ENCODE measurements at regions not wholly inside any gene's neighbourhood (a gene's known extent, or its start where the extent isn't known, plus 50 kb on each side); places are given as distances from the start of the nearest gene placed in this dataset.

- WGBS, 2 donors (ENCODE audit: extremely low coverage in 2 of 2, insufficient read length in 2 of 2, insufficient replicate concordance in 1 of 2): no CpG with 5 or more reads among the region's 2 CpGs
- Histone ChIP-seq H3K27me3 (ENCODE audit: control insufficient read depth in 3 of 3, insufficient read depth in 3 of 3, low read depth in 1 of 3, low read length in 3 of 3) (peaks cover 0 to 27% (median 0%) of the 10 kb centered on the region in 3 experiments), H3K27ac (replicated peaks; ENCODE audit: low read length) (no peak overlapping the region)
Measured at GRCh38 chr18:22844190-22844589, 88.9 kb upstream of the RBBP8 start.

GRCh38 chr18:22844628-22845027, 88.5 kb upstream of the RBBP8 start:
- Histone ChIP-seq H3K4me2 (ENCODE audit: insufficient read depth, low read length, poor library complexity, severe bottlenecking) (no peak overlapping the region), H3K18ac (ENCODE audit: low read length) (no peak overlapping the region), H2AK5ac (ENCODE audit: low read depth, low read length) (no peak overlapping the region), H2AFZ (ENCODE audit: low read length) (no peak overlapping the region), H3K23ac (ENCODE audit: low read depth, low read length, poor library complexity) (no peak overlapping the region), H3K9me3 (replicated peaks in 1 of 2; ENCODE audit: control insufficient read depth in 2 of 2, insufficient read depth in 1 of 2, low read depth in 1 of 2, low read length in 2 of 2) (no peaks in the 10 kb centered on the region), H3K4me3 (ENCODE audit: low read length in 2 of 2) (no peak overlapping the region), H2BK15ac (ENCODE audit: low read length) (no peak overlapping the region), H3K9ac (ENCODE audit: low read depth, low read length, poor library complexity) (no peak overlapping the region), H2BK120ac (ENCODE audit: low read depth, low read length) (no peak overlapping the region), H3K36me3 (replicated peaks in 1 of 2; ENCODE audit: control insufficient read depth in 2 of 2, insufficient read depth in 2 of 2, low read length in 2 of 2) (no peaks in the 10 kb centered on the region), H3K14ac (ENCODE audit: low read length) (no peak overlapping the region), H3K4ac (ENCODE audit: low read length) (no peak overlapping the region), H4K91ac (ENCODE audit: low read depth, low read length, poor library complexity) (no peak overlapping the region), H3K27me3 (ENCODE audit: control insufficient read depth in 3 of 3, insufficient read depth in 3 of 3, low read depth in 1 of 3, low read length in 3 of 3) (peaks cover 0 to 22% (median 0%) of the 10 kb centered on the region in 3 experiments), H3K4me1 (ENCODE audit: control insufficient read depth in 2 of 2, insufficient read depth in 1 of 2, low read depth in 1 of 2, low read length in 2 of 2) (peaks cover 2 to 9% of the 10 kb centered on the region in 2 donors), H2BK5ac (ENCODE audit: low read length) (no peak overlapping the region), H2BK12ac (ENCODE audit: low read length) (no peak overlapping the region), H3K27ac (replicated peaks; ENCODE audit: low read length) (no peak overlapping the region), H4K8ac (ENCODE audit: low read depth, low read length) (no peak overlapping the region), H3K79me1 (ENCODE audit: low read depth, low read length) (no peaks in the 10 kb centered on the region)
- no CpG with 5 or more reads among the region's 2 CpGs for WGBS, 2 donors (ENCODE audit: extremely low coverage in 2 of 2, insufficient read length in 2 of 2, insufficient replicate concordance in 1 of 2)
- no peak for DNase-seq (ENCODE audit: low spot score)

More at GRCh38 chr18:22844190-22844589, 88.9 kb upstream of the RBBP8 start:
- Histone ChIP-seq H3K4me2 (ENCODE audit: insufficient read depth, low read length, poor library complexity, severe bottlenecking) (no peak overlapping the region), H2BK5ac (ENCODE audit: low read length) (no peak overlapping the region), H3K9ac (ENCODE audit: low read depth, low read length, poor library complexity) (no peak overlapping the region), H3K14ac (ENCODE audit: low read length) (no peak overlapping the region), H2BK120ac (ENCODE audit: low read depth, low read length) (no peak overlapping the region), H3K18ac (ENCODE audit: low read length) (no peak overlapping the region), H4K8ac (ENCODE audit: low read depth, low read length) (no peak overlapping the region), H3K36me3 (replicated peaks in 1 of 2; ENCODE audit: control insufficient read depth in 2 of 2, insufficient read depth in 2 of 2, low read length in 2 of 2) (no peaks in the 10 kb centered on the region), H2BK12ac (ENCODE audit: low read length) (no peak overlapping the region), H3K23ac (ENCODE audit: low read depth, low read length, poor library complexity) (no peak overlapping the region), H3K4me1 (ENCODE audit: control insufficient read depth in 2 of 2, insufficient read depth in 1 of 2, low read depth in 1 of 2, low read length in 2 of 2) (peaks cover 2 to 9% of the 10 kb centered on the region in 2 donors), H3K9me3 (replicated peaks in 1 of 2; ENCODE audit: control insufficient read depth in 2 of 2, insufficient read depth in 1 of 2, low read depth in 1 of 2, low read length in 2 of 2) (no peaks in the 10 kb centered on the region), H2AK5ac (ENCODE audit: low read depth, low read length) (no peak overlapping the region), H2AFZ (ENCODE audit: low read length) (no peak overlapping the region), H4K91ac (ENCODE audit: low read depth, low read length, poor library complexity) (no peak overlapping the region), H3K4ac (ENCODE audit: low read length) (no peak overlapping the region), H3K79me1 (ENCODE audit: low read depth, low read length) (no peaks in the 10 kb centered on the region), H2BK15ac (ENCODE audit: low read length) (no peak overlapping the region), H3K4me3 (ENCODE audit: low read length in 2 of 2) (no peak overlapping the region)
- DNase-seq (ENCODE audit: low spot score): no peak

GRCh38 chr18:22846088-22846683, 86.9 kb upstream of the RBBP8 start:
- no peaks in the 10 kb centered on the region for H3K79me1 ChIP-seq (ENCODE audit: low read depth, low read length)
- no peak overlapping the region for H4K8ac ChIP-seq (ENCODE audit: low read depth, low read length)
- no peak overlapping the region for H3K4me2 ChIP-seq (ENCODE audit: insufficient read depth, low read length, poor library complexity, severe bottlenecking)
- H3K9ac ChIP-seq (ENCODE audit: low read depth, low read length, poor library complexity): no peak overlapping the region
- no peak overlapping the region for H4K91ac ChIP-seq (ENCODE audit: low read depth, low read length, poor library complexity)
- no peak overlapping the region for H3K23ac ChIP-seq (ENCODE audit: low read depth, low read length, poor library complexity)
- no peak overlapping the region for H2BK12ac ChIP-seq (ENCODE audit: low read length)
- no peak overlapping the region for H2AK5ac ChIP-seq (ENCODE audit: low read depth, low read length)
- no peak overlapping the region for H2BK120ac ChIP-seq (ENCODE audit: low read depth, low read length)
- H3K4me3 ChIP-seq (ENCODE audit: low read length in 2 of 2): no peak overlapping the region
- H3K9me3 ChIP-seq (replicated peaks in 1 of 2; ENCODE audit: control insufficient read depth in 2 of 2, insufficient read depth in 1 of 2, low read depth in 1 of 2, low read length in 2 of 2): no peaks in the 10 kb centered on the region
- H2BK15ac ChIP-seq (ENCODE audit: low read length): no peak overlapping the region
- H3K4me1 ChIP-seq (ENCODE audit: control insufficient read depth in 2 of 2, insufficient read depth in 1 of 2, low read depth in 1 of 2, low read length in 2 of 2): peaks cover 2 to 9% of the 10 kb centered on the region in 2 donors
- H3K4ac ChIP-seq (ENCODE audit: low read length): no peak overlapping the region
- no peak overlapping the region for H3K27ac ChIP-seq (replicated peaks; ENCODE audit: low read length)
- WGBS, 2 donors (ENCODE audit: extremely low coverage in 2 of 2, insufficient read length in 2 of 2, insufficient replicate concordance in 1 of 2): no CpG with 5 or more reads among the region's 6 CpGs
- no peak overlapping the region for H3K18ac ChIP-seq (ENCODE audit: low read length)
- H3K36me3 ChIP-seq (replicated peaks in 1 of 2; ENCODE audit: control insufficient read depth in 2 of 2, insufficient read depth in 2 of 2, low read length in 2 of 2): no peaks in the 10 kb centered on the region
- no peak overlapping the region for H3K14ac ChIP-seq (ENCODE audit: low read length)
- no peak for DNase-seq (ENCODE audit: low spot score)
- peaks cover 0 to 8% (median 0%) of the 10 kb centered on the region in 3 experiments for H3K27me3 ChIP-seq (ENCODE audit: control insufficient read depth in 3 of 3, insufficient read depth in 3 of 3, low read depth in 1 of 3, low read length in 3 of 3)
- H2BK5ac ChIP-seq (ENCODE audit: low read length): no peak overlapping the region
- H2AFZ ChIP-seq (ENCODE audit: low read length): no peak overlapping the region

GRCh38 chr18:22846697-22847096, 86.4 kb upstream of the RBBP8 start:
- Histone ChIP-seq H2BK12ac (ENCODE audit: low read length) (no peak overlapping the region), H3K79me1 (ENCODE audit: low read depth, low read length) (no peaks in the 10 kb centered on the region), H2BK120ac (ENCODE audit: low read depth, low read length) (no peak overlapping the region), H3K27me3 (ENCODE audit: control insufficient read depth in 3 of 3, insufficient read depth in 3 of 3, low read depth in 1 of 3, low read length in 3 of 3) (peaks cover 0 to 3% (median 0%) of the 10 kb centered on the region in 3 experiments), H4K8ac (ENCODE audit: low read depth, low read length) (no peak overlapping the region), H2BK15ac (ENCODE audit: low read length) (no peak overlapping the region), H2BK5ac (ENCODE audit: low read length) (no peak overlapping the region), H2AK5ac (ENCODE audit: low read depth, low read length) (no peak overlapping the region), H4K91ac (ENCODE audit: low read depth, low read length, poor library complexity) (no peak overlapping the region), H3K18ac (ENCODE audit: low read length) (no peak overlapping the region), H3K4me2 (ENCODE audit: insufficient read depth, low read length, poor library complexity, severe bottlenecking) (no peak overlapping the region), H3K23ac (ENCODE audit: low read depth, low read length, poor library complexity) (no peak overlapping the region), H3K9me3 (replicated peaks in 1 of 2; ENCODE audit: control insufficient read depth in 2 of 2, insufficient read depth in 1 of 2, low read depth in 1 of 2, low read length in 2 of 2) (no peaks in the 10 kb centered on the region), H3K36me3 (replicated peaks in 1 of 2; ENCODE audit: control insufficient read depth in 2 of 2, insufficient read depth in 2 of 2, low read length in 2 of 2) (no peaks in the 10 kb centered on the region), H3K4me1 (ENCODE audit: control insufficient read depth in 2 of 2, insufficient read depth in 1 of 2, low read depth in 1 of 2, low read length in 2 of 2) (peaks cover 2 to 9% of the 10 kb centered on the region in 2 donors), H3K14ac (ENCODE audit: low read length) (no peak overlapping the region), H3K27ac (replicated peaks; ENCODE audit: low read length) (no peak overlapping the region), H3K4me3 (ENCODE audit: low read length in 2 of 2) (no peak overlapping the region), H3K9ac (ENCODE audit: low read depth, low read length, poor library complexity) (no peak overlapping the region), H3K4ac (ENCODE audit: low read length) (no peak overlapping the region), H2AFZ (ENCODE audit: low read length) (no peak overlapping the region)
- no peak for DNase-seq (ENCODE audit: low spot score)

Measured in neuronal stem cell (in vitro differentiated cells).